ENCODE measurements at regions not wholly inside any gene's neighbourhood (a gene's known extent, or its start where the extent isn't known, plus 50 kb on each side); places are given as distances from the start of the nearest gene placed in this dataset.

DNA sequence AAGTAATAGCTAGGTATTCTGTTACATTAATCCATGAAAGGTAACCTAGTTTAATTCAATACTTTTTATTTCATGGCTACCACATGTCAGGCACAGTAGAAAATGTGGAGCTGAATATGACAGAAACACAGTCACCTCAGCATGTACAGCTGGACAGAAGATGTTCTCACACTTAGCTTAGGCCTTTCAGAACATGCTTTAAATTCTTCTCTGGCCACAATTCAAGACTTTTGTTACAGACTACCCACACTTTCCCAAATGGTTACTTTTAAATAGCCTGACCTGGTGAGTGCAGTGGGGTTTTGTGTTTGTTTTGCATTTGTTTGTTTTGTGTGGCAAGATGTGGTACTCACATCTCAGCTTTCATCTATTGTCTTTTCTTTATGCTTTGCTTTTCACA lies 1079.5 kb downstream of the IGSF11 start:
- no peak for DNase-seq (ENCODE audit: low read depth)

DNA sequence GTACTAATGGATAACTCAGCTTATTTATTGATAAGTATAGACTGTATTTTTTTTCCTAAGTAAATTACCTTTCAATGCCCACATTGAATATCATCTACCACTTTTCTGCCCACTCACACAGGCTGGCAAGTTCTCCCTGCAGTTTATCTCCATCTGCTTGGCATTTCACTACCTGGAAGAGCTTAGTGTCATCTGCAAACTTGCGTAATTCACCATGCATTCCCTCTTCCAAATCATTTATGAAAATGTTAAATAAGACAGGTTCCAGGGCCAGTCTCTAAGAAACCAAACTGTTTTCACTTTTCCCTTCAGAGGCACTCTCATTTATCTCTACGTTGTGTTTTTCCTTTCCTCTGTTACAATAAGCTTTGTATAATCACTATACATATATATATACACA lies 1076.6 kb downstream of the IGSF11 start:
- no peak for DNase-seq (ENCODE audit: low read depth)

DNA sequence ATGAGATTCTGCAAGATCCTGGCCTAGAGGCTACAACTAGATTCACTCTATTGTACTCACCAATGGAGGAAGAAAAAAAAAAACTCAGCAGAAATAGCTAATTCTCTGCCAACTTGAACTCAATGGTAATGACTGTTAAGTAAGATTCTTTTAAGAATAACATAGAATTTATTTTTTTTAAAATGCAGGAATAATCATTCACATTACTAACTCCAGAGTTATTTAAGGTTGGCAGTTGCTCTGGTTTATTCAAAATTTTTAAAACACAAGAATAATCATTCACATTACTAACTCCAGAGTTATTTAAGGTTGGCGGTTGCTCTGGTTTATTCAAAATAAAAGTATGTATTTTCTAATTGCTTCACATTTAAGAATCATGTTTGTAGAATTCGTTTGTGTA lies 1071.9 kb downstream of the IGSF11 start:
- no peak for DNase-seq (ENCODE audit: low read depth)

DNA sequence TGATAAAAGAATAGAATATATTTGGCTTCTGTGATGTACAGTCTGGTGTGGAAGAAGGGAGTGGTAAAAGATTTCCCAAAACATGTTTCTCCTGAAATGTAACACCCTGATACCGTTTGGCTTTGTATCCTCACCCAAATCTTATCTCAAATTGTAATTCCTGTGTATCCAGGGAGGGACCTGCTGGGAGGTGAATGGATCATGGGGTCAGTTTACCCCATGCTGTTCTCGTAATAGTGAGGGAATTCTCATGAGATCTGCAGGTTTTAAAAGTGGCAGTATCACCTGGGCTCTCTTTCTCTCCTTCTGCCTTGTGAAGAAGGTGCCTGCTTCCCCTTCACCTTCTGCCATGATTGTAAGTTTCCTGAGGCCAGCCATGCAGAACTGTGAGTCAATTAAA lies 1070.8 kb downstream of the IGSF11 start:
- DNase-seq (ENCODE audit: low read depth): no peak

DNA sequence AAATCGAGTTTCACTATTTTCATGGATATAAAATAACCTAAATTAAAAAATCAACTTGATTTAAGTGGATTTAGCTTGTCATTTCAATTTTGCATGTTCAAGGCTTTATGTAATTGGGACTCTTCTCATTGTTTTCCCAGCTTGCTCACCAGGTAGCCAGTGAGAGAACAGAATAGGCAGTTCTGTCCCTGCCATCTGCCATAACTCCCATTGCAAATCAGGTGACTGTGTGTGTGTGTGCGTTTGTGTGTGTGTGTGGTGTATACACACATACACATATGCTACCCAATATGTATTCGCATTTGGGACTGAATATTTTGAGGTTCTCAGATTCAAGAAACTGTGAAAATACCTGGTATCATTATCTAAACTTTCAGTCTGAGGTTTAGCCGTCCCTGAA lies 1069.8 kb downstream of the IGSF11 start:
- DNase-seq (ENCODE audit: low read depth): no peak

DNA sequence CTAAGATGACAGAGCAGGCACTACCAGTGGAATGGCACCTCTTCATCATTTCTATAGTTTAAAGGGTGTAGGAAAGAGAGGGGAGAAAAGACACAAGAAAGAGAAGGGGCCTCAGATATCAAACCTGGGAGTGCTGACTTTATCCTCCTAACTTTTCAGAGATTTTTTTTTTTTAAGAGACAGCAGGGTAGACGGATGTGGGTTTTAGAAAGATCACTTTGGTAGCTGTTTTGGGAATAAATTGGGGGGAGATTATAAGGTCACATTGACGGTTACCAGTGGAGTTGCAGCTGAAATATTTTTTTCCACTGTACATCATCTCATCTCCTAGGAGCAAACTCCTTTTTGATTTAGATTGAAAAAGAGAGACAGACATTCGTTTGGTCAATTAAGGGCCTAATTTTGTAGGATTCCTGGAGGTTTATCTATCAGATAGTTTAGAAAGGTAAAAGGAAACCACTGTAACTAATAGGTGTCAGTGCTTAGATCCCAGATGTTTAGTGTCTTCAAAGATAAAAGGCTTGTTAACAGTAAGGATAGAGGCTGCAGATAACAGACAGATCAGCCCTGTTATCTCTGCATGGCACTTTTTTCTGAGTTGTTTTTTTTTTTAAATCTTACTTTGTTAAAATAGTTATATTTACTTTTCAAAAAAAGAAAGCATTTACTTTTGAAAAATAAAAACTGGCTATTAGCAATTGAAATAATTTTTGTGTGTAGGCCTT lies 1057.0 kb downstream of the IGSF11 start:
- DNase-seq (ENCODE audit: low read depth): no peak

DNA sequence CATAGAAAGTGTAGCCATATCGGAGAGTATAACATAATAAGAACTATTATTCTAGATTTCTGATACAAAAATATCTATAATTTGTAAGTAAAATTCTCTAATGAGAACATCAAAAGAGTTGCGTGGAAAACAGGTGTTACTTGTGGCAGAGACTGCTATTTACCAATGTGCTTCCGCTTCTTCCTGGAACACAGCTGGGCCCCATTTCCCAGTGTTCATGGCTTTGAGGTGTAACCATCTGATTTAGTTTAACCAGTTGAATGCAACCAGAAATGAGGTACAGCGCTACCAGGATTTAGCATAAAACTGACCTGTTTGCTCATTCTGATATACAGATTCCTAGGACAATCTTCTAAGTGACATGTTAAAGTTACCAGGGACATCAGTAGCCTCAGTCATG lies 1055.2 kb downstream of the IGSF11 start:
- no peak for DNase-seq (ENCODE audit: low read depth)

DNA sequence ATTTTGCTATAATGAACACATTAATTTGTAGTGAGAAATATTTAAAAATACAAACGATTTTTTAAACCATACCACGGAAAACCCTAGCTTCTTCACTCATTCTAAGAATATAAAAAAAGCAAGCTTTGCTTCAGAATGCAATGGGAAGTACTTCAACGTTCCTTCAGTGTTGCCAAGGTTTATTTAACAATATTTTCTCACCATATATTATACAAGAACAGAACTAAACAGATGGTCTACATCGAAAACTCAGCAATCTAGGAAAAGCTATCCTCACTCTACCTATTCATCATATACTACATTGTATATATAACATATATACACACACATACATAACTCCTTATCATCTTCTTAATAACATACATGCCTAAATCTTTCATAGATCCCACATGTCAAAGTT lies 1047.4 kb downstream of the IGSF11 start:
- DNase-seq (ENCODE audit: low read depth): no peak

DNA sequence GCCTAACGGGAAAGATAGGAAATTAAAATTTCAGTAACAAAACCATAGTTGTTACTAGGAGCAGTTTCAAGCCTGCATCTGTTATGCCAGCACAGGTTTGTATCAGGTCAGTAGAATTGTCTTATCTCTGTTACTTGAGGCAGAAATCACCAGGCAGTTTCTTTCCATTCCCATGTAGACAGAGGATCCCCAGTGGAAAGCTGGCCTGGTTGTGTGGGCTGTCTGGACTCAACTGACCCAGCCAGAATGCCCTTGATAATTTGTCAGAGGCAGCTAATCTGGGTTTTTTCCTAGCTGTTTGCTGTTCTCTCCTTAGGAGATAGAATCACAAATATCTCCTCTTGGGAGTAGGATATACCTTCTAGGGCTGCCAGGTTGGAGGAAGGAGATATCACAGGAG lies 1044.7 kb downstream of the IGSF11 start:
- no peak for DNase-seq (ENCODE audit: low read depth)

DNA sequence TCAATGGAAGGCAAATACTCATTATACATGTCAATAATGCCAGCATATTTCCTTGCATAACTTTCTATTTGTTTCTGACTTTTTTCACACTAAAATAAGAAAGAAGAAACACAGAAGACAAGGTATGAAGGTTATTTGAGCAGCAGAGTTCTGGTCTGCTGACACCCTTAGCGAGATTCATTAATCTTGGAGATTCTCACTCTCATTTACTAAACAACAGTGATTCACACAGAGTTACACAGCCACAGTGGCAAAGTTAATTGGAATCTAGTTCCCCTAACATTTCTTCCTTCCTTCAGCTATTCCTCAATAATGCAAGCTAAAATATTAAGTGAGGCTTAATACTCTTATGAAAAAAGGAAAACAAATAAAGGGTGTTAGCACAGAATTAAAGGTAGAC lies 1044.0 kb downstream of the IGSF11 start:
- DNase-seq (ENCODE audit: low read depth): no peak

DNA sequence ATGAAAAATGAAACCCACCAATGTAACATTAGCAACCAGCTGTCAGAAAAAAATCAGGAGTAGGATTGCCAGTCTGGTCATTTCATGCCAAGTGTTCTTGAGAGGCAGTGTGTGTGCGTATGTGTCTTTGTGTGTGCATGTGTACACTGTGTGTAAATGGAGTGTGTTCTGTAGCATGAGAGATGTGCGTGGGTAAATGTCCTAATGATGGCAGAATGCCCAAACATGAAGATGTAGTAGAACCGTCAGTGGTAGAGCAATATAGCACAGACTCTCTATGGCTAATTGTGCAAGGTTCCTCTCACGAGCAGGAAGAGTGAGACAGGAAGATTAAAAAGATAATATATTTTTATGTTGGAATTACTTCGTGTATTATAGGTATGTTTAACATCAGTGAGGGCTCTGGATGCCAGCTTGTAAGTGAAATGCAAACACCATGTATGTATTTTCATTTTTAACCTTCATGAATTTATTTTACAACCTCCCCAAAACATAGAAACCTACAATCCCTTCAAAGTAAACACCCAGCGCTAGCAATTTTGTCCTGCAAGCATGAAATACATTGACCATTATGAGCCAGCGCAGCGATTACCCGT lies 1038.7 kb downstream of the IGSF11 start:
- DNase-seq (ENCODE audit: low read depth): no peak

DNA sequence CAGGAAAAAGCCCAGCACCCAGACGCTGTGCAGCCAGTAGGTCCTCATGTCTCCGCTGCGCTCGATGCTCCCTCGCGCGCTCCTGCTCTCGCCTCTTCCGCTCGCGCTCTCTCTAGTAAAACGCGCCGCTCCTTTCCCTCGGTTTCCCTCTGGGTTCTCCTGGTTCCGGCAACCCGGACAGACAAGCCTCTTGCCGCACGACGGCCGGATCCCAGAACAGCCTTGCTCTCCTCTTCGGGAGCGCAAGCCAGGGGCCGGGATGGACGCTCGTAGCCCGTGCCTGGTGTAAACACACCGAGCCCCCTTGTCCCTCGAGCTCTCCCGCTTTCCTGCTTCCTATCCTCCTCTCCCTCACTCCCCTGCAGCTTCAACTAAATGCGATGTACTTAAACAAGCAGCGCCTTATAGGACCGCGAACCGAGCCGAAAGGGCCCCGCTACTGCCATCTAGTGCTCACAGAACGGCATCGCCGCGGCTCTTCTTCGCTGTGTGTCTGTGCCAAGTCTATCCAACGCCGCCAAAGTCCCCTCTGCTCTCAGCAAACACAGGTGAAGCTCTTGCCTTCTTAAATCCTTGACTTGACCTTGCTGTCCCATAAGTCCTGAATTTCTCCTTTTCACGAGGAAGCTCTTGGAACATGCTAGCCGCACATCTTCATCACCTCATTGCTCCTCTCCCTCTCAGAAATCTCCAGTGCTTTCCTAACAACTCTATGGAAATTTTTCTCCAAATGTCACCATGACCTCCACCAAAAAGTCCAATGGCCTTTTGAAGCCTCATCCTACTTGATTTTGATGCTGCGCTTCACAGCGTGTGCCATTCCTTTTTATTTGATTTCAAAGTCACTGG lies 1037.2 kb downstream of the IGSF11 start:
- peak; percentile 75 for DNase-seq (ENCODE audit: low read depth)

DNA sequence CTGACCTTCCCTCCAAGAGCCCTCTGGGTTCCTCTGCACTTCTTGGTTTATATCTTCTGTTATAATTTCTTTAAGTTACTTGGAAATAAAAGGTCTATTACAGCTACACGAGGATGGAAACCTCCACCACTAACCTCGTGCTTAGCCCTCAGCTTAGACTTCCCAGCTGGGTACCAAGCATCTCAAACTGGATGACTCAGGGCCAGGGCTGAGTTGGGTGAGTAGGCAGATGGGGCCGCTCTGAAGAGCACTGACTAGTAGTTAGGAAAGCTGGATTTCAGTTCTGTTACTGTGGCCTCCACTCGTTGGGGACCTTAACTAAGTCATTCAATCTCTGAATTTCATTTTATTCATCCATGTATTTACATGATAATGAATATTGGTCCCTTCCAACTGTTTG lies 1036.6 kb downstream of the IGSF11 start:
- DNase-seq (ENCODE audit: low read depth): peak; percentile 5

DNA sequence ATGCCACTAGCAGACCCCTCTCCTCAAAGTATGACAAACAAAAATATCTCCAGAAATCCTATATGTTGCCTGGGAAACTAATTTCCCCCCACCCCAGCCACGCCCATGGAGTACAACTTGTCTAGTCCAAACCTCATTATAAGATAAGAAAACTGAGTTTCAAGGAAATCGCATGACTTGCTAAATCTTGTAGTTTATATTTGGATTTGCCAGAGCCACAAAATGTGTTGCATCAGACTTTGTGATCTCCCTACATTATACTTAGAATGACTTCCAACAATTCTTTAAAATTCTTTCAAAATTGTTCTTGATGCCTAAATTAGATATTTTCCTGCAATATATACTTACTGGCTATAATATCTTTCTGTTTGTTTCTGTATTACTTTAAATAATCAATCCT lies 1034.4 kb downstream of the IGSF11 start:
- DNase-seq (ENCODE audit: low read depth): no peak

DNA sequence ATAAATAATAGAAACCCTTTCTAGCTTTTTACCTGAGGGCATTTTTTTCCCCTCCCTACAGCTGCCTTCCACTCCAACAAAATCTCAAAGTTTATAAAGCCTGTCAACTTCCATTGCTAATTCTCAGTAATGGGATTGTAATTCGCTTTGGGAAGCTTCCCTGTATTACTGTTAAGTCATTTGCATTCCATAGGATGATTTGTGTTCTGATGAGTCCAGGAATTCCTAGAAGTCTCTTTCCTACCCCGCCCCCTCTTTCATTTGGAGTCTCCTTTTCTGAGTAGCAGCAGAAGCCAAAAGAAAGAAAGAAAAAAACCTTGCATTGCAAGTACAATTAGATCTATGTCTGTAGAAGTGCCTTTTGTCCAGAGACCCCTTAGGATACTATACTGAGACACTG lies 1033.3 kb downstream of the IGSF11 start:
- no peak for DNase-seq (ENCODE audit: low read depth)

DNA sequence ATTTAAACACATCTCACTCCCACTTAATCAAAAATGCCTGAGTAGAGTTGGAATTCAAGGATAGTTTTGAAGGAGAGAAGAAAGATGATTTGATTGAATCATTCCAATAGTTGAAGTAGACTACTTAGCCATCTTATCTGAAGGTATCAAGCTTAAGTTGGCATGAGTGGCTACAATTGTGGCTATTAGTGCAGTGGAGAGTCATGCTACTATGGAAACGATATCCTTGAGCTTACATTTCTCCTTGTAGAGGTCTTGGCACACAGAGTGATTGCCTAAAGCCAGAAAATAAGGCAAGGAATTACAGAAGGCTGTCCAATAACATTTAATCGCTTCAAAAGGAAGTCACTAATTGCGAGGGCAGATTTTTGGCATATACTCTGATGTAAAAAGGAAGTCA lies 1022.7 kb downstream of the IGSF11 start:
- DNase-seq (ENCODE audit: low read depth): no peak

DNA sequence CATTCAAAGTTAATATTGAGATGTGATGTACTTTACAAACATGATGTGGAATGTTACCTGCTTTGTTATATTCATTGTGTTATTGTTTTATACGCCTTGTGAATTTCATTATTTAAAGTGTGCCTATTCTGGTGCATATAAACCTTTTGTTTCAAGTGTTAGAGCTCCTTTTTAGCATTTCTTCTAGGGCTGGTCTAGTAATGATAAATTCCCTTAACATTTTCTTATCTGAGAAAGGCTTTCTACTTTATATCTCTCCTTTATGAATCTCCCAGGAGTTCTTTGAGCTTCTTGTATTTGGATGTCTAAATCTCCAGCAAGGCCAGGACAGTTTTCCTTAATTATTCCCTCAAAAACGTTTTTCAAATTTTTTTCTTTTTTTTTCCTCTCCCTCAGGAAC lies 1005.6 kb downstream of the IGSF11 start:
- no peak for DNase-seq (ENCODE audit: low read depth)

DNA sequence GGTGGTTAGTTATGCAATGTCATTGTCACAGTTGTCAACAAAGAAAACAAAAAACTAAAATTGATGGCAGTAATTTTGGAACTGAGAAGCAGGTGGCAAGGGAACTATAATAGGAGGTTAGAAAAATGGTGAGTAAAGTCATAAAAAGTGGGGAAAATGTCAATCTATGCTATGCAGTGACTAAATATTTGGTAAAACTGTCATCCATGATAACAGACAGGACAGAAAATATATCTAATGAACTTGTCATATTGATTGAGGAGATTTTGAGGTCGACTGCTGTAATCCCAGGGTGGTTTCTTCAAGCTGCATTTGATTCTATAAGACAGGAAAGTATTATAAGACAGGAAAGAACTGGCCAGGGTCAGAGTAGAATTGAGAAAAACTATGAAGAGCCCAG lies 998.4 kb downstream of the IGSF11 start:
- no peak for DNase-seq (ENCODE audit: low read depth)

DNA sequence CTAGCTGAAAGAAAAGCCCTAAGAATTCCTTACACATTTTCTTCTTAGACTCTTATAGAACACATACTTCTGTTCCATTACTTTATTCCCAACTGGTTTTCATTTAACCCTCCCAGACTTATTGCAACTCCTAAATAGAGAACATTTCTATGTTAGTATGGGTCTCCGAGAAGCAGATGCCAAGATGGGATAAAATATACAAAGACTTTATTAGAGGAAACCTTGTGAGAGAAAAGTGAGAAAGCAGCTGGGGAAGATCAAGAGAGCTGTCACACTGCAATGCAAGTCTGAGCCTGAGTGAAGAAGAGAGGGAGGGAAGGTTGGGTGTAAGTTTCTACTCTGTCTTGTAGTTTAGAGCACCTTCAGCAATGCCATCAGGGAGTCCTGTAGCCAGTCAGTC lies 979.3 kb downstream of the IGSF11 start:
- DNase-seq (ENCODE audit: low read depth): no peak

DNA sequence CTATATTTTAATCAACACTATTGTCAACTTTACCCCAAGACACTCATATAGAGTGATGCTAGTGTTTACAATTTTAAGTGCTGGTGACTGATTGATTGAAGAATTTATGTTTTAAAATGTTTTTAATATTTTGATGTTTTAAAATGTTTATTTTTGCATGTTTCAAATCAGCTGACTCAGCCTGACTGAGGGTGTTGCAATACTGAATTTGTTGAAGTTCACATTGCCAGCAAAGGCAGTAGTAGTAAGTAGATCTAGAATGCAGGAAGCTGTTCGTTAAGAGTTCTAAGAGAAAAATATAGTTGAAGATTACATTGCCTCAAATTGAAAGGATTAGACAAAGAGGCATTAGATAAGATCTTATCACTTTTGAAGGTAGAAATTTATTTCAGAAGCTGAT lies 977.6 kb downstream of the IGSF11 start:
- DNase-seq (ENCODE audit: low read depth): peak; percentile 1

DNA sequence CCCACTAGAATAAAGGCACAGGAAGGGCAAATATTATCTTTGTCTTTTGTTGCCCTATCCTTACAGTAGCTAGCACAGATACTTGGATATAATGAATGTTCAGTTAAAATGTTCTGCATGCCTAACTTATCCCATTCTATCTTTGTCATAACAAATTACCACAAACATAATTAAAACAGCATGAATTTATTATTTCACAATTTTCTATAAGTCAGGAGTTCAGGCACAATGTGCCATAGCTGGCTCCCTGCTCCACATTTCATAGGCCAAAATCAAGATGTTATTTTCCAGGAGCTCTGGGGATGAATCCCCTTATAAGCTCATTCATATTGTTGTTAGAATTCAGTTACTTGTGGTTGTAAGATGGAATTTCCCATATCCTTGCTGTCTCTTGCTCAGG lies 975.5 kb downstream of the IGSF11 start:
- no peak for DNase-seq (ENCODE audit: low read depth)

DNA sequence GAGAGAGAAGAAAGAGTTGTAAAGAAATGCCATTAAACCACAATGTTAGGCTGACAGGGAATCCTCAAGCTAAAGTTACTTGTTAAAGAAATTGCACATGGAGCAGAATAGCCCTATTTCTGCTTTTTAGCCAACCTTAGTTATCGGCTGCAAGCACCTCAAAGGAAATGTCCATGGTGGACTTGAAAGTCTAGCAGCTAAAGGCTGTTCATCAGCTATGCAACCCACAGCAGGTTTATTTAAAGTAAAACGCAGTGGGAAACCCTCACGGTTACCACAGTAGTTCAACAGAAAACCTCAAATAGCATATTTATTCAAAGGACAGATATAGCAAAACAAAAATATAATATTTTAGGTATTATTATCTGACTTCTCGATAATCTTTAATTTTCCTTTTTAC lies 967.2 kb downstream of the IGSF11 start:
- DNase-seq (ENCODE audit: low read depth): no peak

DNA sequence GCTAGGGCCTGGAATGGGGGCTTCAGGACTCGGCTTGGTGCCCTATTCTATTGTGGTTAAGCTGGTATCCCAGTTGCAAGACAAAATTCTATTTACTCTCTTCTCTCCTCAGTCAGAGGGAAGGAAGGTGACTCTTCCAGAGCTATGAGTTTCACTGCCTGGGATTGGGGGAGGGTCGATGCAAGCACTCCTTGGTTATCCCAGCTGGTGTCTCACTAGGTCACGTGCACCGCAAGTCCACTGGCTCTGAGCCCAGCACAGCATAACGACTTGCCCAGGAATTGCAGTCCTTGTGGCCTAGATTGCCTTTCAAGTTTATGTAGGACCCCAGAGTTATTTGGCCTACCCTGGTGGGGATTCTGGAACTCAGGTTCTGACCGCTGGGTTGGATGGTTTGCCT lies 958.8 kb downstream of the IGSF11 start:
- no peak for DNase-seq (ENCODE audit: low read depth)
